ENCODE measurements at regions not wholly inside any gene's neighbourhood (a gene's known extent, or its start where the extent isn't known, plus 50 kb on each side); places are given as distances from the start of the nearest gene placed in this dataset.

DNA sequence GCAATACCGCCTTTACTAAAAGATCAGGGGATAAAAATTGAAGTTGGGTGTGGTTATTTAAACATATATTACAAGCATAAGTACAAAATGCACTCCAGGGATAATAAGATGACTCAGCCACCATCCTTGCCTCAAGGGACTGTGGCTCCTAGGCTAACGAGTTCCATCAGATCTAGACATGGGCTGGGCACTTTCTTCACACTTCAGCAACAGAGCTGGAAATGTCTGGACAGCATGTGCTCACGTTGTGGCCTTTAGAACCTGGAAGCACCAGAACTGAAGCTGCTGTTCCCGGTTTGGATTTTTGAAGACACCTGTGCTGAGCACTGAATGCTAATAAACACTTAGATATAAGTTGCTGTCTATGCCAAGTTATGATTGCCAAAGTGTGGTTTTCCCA lies 384.2 kb upstream of the SALL3 start:
- Histone ChIP-seq H3K9me3 (ENCODE audit: low read length) (no peaks in the 10 kb centered on the region), H3K27ac (ENCODE audit: extremely low read length, insufficient read depth, low read length) (no peak overlapping the region), H3K36me3 (replicated peaks in 1 of 2; ENCODE audit: control insufficient read depth in 1 of 2, insufficient read depth in 2 of 2, low read length in 2 of 2) (no peaks in the 10 kb centered on the region), H3K4me3 (replicated peaks in 1 of 3; ENCODE audit: insufficient read depth in 1 of 3, low read depth in 2 of 3, low read length in 3 of 3) (no peak overlapping the region), H3K4me2 (ENCODE audit: low read depth, low read length) (no peak overlapping the region), H4K20me1 (ENCODE audit: insufficient read depth, low read length) (no peaks in the 10 kb centered on the region), H3K4me1 (ENCODE audit: insufficient read depth, low read length) (no peaks in the 10 kb centered on the region), H3K9ac (ENCODE audit: insufficient read depth, low read depth, low read length) (no peak overlapping the region), H3K79me2 (ENCODE audit: insufficient read depth, low read length) (no peaks in the 10 kb centered on the region), H3K27me3 (ENCODE audit: control insufficient read depth in 1 of 2, insufficient read depth in 2 of 2, low read length in 2 of 2) (peaks cover 0 to 8% of the 10 kb centered on the region in 2 experiments; a peak in 2 of 5 replicates), H2AFZ (ENCODE audit: low read length) (no peak overlapping the region)
- in situ Hi-C loops (cut with HindIII; ENCODE audit: extremely low pct_ligation_motif_present, low pct_unique_long_range_greater_than_20kb), result no loop called here
- ATAC-seq (no peak), DNase-seq (ENCODE audit: low spot score) (no peak), FAIRE-seq (no peak)
- intact Hi-C loops (cut with micrococcal nuclease; ENCODE audit: unreplicated experiment), result no loop called here
- no TSS peak for BruUV-seq (replicated peaks)
- ChIA-PET POLR2A (no interaction called here), CTCF (ENCODE audit: low intra/inter-chr PET ratio, low total read pairs) (no interaction called here)
- 0% methylated on average over 3 of the region's 4 CpGs for WGBS (ENCODE audit: low lambda C conversion rate)
- TF ChIP-seq, protein P1, sequence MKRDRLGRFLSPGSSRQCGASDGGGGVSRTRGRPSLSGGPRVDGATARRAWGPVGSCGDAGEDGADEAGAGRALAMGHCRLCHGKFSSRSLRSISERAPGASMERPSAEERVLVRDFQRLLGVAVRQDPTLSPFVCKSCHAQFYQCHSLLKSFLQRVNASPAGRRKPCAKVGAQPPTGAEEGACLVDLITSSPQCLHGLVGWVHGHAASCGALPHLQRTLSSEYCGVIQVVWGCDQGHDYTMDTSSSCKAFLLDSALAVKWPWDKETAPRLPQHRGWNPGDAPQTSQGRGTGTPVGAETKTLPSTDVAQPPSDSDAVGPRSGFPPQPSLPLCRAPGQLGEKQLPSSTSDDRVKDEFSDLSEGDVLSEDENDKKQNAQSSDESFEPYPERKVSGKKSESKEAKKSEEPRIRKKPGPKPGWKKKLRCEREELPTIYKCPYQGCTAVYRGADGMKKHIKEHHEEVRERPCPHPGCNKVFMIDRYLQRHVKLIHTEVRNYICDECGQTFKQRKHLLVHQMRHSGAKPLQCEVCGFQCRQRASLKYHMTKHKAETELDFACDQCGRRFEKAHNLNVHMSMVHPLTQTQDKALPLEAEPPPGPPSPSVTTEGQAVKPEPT (CRISPR knock-in tag; IDR thresholded peaks at IDR 0.05; ENCODE audit: low read depth), result no peak
- TF ChIP-seq TCF7L2 (IDR thresholded peaks at IDR 0.05; ENCODE audit: low read depth, low read length), result no peak
- TF ChIP-seq ZNF263 (CRISPR knock-in tag; IDR thresholded peaks at IDR 0.05), result no peak

DNA sequence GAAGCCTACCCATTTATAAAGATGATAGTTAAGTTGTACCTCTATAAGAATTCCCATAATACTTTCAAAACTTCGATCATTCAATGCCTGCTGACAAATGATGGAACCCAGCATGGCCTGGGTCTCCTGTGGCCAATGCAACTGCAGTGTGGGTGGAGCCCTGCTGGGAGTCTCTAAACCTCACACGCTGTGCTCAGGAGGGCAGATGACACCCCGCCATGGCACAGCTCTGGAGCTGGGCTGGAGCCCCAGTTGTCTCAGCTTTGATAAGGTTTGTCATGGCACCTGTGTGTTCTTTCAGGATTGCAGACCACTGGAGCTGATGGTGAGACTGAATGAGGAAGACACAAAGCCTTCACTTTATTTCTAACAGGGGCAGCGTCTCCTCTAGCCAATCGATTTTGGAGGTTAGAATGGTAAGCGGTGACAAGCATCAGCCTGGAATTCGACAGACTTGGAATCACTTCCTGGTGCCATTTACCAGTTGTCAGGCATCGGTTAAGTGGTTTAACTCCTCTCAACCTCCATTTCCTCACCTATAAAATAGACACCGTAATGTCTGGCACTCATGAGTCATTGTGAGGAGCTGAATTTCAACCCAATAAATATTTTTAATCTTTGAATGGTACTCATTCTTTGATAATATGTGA lies 383.6 kb upstream of the SALL3 start:
- Histone ChIP-seq H3K9me3 (ENCODE audit: low read length) (no peaks in the 10 kb centered on the region), H4K20me1 (ENCODE audit: insufficient read depth, low read length) (no peaks in the 10 kb centered on the region), H3K4me2 (ENCODE audit: low read depth, low read length) (no peak overlapping the region), H3K79me2 (ENCODE audit: insufficient read depth, low read length) (no peaks in the 10 kb centered on the region), H3K4me1 (ENCODE audit: insufficient read depth, low read length) (no peaks in the 10 kb centered on the region), H2AFZ (ENCODE audit: low read length) (no peak overlapping the region), H3K27me3 (ENCODE audit: control insufficient read depth in 1 of 2, insufficient read depth in 2 of 2, low read length in 2 of 2) (peaks cover 0 to 6% of the 10 kb centered on the region in 2 experiments; a peak in 2 of 5 replicates), H3K4me3 (replicated peaks in 1 of 3; ENCODE audit: insufficient read depth in 1 of 3, low read depth in 2 of 3, low read length in 3 of 3) (no peak overlapping the region), H3K27ac (ENCODE audit: extremely low read length, insufficient read depth, low read length) (no peak overlapping the region), H3K36me3 (replicated peaks in 1 of 2; ENCODE audit: control insufficient read depth in 1 of 2, insufficient read depth in 2 of 2, low read length in 2 of 2) (no peaks in the 10 kb centered on the region), H3K9ac (ENCODE audit: insufficient read depth, low read depth, low read length) (no peak overlapping the region)
- FAIRE-seq, result no peak
- BruUV-seq (replicated peaks), result no TSS peak
- POLR2A ChIA-PET, result no interaction called here
- DNase-seq (ENCODE audit: low spot score), result no peak
- WGBS (ENCODE audit: low lambda C conversion rate), result 7% methylated on average over 8 of the region's 9 CpGs
- CTCF ChIA-PET (ENCODE audit: low intra/inter-chr PET ratio, low total read pairs), result no interaction called here
- intact Hi-C loops (cut with micrococcal nuclease; ENCODE audit: unreplicated experiment) (no loop called here), in situ Hi-C loops (cut with HindIII; ENCODE audit: extremely low pct_ligation_motif_present, low pct_unique_long_range_greater_than_20kb) (no loop called here)
- ATAC-seq, result no peak
- TF ChIP-seq, protein P2, sequence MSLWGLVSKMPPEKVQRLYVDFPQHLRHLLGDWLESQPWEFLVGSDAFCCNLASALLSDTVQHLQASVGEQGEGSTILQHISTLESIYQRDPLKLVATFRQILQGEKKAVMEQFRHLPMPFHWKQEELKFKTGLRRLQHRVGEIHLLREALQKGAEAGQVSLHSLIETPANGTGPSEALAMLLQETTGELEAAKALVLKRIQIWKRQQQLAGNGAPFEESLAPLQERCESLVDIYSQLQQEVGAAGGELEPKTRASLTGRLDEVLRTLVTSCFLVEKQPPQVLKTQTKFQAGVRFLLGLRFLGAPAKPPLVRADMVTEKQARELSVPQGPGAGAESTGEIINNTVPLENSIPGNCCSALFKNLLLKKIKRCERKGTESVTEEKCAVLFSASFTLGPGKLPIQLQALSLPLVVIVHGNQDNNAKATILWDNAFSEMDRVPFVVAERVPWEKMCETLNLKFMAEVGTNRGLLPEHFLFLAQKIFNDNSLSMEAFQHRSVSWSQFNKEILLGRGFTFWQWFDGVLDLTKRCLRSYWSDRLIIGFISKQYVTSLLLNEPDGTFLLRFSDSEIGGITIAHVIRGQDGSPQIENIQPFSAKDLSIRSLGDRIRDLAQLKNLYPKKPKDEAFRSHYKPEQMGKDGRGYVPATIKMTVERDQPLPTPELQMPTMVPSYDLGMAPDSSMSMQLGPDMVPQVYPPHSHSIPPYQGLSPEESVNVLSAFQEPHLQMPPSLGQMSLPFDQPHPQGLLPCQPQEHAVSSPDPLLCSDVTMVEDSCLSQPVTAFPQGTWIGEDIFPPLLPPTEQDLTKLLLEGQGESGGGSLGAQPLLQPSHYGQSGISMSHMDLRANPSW (CRISPR knock-in tag; IDR thresholded peaks at IDR 0.05; ENCODE audit: borderline replicate concordance), result no peak
- no peak for TF ChIP-seq ZNF224 (CRISPR knock-in tag; IDR thresholded peaks at IDR 0.05)
- no peak for TF ChIP-seq ISL2 (CRISPR knock-in tag; IDR thresholded peaks at IDR 0.05)
- no peak for TF ChIP-seq SMARCE1 (IDR thresholded peaks at IDR 0.05; ENCODE audit: borderline replicate concordance)
- TF ChIP-seq ZNF124 (CRISPR knock-in tag; IDR thresholded peaks at IDR 0.05), result no peak
- no peak for TF ChIP-seq KDM5B (CRISPR knock-in tag; IDR thresholded peaks at IDR 0.05; ENCODE audit: borderline replicate concordance)
- TF ChIP-seq, protein P1 (CRISPR knock-in tag; IDR thresholded peaks at IDR 0.05; ENCODE audit: low read depth), result no peak
- TF ChIP-seq, protein P3, sequence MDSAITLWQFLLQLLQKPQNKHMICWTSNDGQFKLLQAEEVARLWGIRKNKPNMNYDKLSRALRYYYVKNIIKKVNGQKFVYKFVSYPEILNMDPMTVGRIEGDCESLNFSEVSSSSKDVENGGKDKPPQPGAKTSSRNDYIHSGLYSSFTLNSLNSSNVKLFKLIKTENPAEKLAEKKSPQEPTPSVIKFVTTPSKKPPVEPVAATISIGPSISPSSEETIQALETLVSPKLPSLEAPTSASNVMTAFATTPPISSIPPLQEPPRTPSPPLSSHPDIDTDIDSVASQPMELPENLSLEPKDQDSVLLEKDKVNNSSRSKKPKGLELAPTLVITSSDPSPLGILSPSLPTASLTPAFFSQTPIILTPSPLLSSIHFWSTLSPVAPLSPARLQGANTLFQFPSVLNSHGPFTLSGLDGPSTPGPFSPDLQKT (CRISPR knock-in tag; IDR thresholded peaks at IDR 0.05; ENCODE audit: borderline replicate concordance), result no peak

Data from HepG2 (cell line).